ENCODE measurements at regions not wholly inside any gene's neighbourhood (a gene's known extent, or its start where the extent isn't known, plus 50 kb on each side); places are given as distances from the start of the nearest gene placed in this dataset.

DNA sequence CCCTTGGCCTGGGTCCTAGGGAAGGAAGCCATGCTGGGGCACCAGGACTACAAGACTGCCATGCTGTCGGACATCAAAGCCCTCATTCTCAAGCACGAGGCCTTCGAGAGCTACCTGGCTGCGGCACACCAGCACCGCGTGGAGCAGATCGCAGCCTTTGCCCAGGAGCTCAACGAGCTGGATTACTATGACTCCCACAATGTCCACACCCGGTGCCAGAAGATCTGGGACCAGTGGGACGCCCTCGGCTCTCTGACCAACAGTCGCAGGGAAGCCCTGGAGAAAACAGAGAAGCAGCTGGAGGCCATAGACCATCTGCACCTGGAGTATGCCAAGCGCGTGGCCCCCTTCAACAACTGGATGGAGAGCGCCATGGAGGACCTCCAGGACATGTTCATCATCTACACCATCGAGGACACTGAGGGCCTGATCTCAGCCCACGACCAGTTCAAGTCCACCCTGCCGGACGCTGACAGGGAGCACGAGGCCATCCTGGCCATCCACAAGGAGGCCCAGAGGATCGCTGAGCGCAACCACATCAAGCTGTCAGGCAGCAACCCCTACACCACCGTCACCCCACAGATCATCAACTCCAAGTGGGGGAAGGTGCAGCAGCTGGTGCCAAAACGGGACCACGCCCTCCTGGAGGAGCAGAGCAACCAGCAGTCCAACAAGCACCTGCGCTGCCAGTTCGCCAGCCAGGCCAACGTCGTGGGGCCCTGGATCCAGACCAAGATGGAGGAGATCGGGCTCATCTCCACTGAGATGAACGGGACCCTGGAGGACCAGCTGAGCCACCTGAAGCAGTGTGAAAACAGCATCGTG is 487.0 kb downstream of the TRAM1L1 start:
- TF ChIP-seq EP300 (IDR thresholded peaks at IDR 0.05; ENCODE audit: borderline replicate concordance in 1 of 2, low read depth in 1 of 2, low read length in 1 of 2) (no peak), RXRA (IDR thresholded peaks at IDR 0.05; ENCODE audit: borderline replicate concordance, low read depth) (no peak), TEAD4 (IDR thresholded peaks at IDR 0.05; ENCODE audit: borderline replicate concordance, insufficient read depth) (no peak)
- TF ChIP-seq, protein P1, sequence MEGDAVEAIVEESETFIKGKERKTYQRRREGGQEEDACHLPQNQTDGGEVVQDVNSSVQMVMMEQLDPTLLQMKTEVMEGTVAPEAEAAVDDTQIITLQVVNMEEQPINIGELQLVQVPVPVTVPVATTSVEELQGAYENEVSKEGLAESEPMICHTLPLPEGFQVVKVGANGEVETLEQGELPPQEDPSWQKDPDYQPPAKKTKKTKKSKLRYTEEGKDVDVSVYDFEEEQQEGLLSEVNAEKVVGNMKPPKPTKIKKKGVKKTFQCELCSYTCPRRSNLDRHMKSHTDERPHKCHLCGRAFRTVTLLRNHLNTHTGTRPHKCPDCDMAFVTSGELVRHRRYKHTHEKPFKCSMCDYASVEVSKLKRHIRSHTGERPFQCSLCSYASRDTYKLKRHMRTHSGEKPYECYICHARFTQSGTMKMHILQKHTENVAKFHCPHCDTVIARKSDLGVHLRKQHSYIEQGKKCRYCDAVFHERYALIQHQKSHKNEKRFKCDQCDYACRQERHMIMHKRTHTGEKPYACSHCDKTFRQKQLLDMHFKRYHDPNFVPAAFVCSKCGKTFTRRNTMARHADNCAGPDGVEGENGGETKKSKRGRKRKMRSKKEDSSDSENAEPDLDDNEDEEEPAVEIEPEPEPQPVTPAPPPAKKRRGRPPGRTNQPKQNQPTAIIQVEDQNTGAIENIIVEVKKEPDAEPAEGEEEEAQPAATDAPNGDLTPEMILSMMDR (IDR thresholded peaks at IDR 0.05) = no peak
- TF ChIP-seq, protein P2, sequence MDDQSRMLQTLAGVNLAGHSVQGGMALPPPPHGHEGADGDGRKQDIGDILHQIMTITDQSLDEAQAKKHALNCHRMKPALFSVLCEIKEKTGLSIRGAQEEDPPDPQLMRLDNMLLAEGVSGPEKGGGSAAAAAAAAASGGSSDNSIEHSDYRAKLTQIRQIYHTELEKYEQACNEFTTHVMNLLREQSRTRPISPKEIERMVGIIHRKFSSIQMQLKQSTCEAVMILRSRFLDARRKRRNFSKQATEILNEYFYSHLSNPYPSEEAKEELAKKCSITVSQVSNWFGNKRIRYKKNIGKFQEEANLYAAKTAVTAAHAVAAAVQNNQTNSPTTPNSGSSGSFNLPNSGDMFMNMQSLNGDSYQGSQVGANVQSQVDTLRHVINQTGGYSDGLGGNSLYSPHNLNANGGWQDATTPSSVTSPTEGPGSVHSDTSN (IDR thresholded peaks at IDR 0.05) = no peak
- TF ChIP-seq, protein P3, sequence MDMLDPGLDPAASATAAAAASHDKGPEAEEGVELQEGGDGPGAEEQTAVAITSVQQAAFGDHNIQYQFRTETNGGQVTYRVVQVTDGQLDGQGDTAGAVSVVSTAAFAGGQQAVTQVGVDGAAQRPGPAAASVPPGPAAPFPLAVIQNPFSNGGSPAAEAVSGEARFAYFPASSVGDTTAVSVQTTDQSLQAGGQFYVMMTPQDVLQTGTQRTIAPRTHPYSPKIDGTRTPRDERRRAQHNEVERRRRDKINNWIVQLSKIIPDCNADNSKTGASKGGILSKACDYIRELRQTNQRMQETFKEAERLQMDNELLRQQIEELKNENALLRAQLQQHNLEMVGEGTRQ (IDR thresholded peaks at IDR 0.05; ENCODE audit: borderline replicate concordance, low read depth, low read length) = no peak
